Panc1 (cell line): ENCODE measurements at regions not wholly inside any gene's neighbourhood (a gene's known extent, or its start where the extent isn't known, plus 50 kb on each side); places are given as distances from the start of the nearest gene placed in this dataset.

Experiments used
- CTCF ChIP-seq: fragments of 450-650 bp; IDR thresholded peaks from 2 replicates; pipeline ENCODE4 v1.5.1; 2017; ENCODE audit warnings: mild to moderate bottlenecking
- POLR2AphosphoS5 ChIP-seq: IDR thresholded peaks from 2 replicates; pipeline ENCODE4 v1.6.1; 2012; ENCODE audit warnings: mild to moderate bottlenecking, low read depth, low read length, moderate library complexity
- REST ChIP-seq, 2 experiments: IDR thresholded peaks; 2 replicates each; pipeline ENCODE4 v1.6.1; 2011 to 2012; ENCODE audit warnings: low read depth in 2 of 2, control low read depth in 1 of 2, low read length in 1 of 2, mild to moderate bottlenecking in 1 of 2, moderate library complexity in 1 of 2; ENCODE audit not compliant: insufficient read depth in 1 of 2
- SIN3A ChIP-seq: IDR thresholded peaks from 2 replicates; pipeline ENCODE4 v1.6.1; 2012; ENCODE audit warnings: low read depth, mild to moderate bottlenecking, low read length, moderate library complexity, borderline replicate concordance; ENCODE audit not compliant: insufficient read depth

DNA sequence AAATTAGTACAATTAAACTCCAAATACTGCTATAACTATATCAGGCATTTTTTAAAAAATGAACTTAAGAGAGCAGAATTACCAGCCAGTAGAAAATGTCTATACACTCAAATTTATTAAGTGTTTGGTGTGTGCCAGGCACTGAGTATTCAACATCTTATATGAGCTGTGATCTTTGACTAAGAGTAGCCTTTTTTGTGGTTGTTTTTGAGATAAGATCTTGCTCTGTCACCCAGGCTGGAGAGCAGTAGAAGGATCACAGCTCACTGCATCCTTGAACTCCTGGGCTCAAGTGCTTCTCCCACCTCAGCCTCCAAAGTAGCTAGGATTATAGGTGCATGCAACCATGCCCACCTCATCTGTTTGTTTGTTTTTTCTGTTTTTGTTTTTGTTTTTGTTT is 102.5 kb upstream of the CELF2 start:
- no peak for TF ChIP-seq REST (IDR thresholded peaks at IDR 0.05; ENCODE audit: insufficient read depth in 1 of 2, low read depth in 2 of 2, low read length in 1 of 2)
- no peak for TF ChIP-seq CTCF
- TF ChIP-seq SIN3A: no peak
- no peak for TF ChIP-seq POLR2AphosphoS5
